Adrenal gland (tissue), 9 donors: ENCODE measurements at regions not wholly inside any gene's neighbourhood (a gene's known extent, or its start where the extent isn't known, plus 50 kb on each side); places are given as distances from the start of the nearest gene placed in this dataset.

Source experiments
- DNase-seq, 7 donors: peaks; one replicate each; pipeline ENCODE4 v3.0.0-alpha.2; 2019 to 2020
- H3K27ac ChIP-seq, 5 donors: fragments of 200-600 bp; sonication (generic) in 4 of 5; 1 replicate in 3 of 5; 2 replicates in 2 of 5; pipeline versions ENCODE4 v1.5.1 to v1.8.0; 2016 to 2020; ENCODE audit warnings: mild to moderate bottlenecking in 1 of 5
- H3K27me3 ChIP-seq: fragments of 200-600 bp; 2 replicates; pipeline ENCODE4 v1.8.0; 2021
- H3K36me3 ChIP-seq, 2 donors: fragments of 200-600 bp; replicated peaks in 1 of 2; 1 replicate in 1 of 2; 2 replicates in 1 of 2; pipeline versions ENCODE4 v1.5.1 to v1.8.0; 2018 to 2022
- H3K4me1 ChIP-seq, 2 donors: fragments of 200-600 bp; replicated peaks in 1 of 2; 1 replicate in 1 of 2; 2 replicates in 1 of 2; pipeline versions ENCODE4 v1.5.1 to v1.8.0; 2018 to 2021
- H3K4me3 ChIP-seq, 4 donors: fragments of 200-600 bp; sonication (generic) in 3 of 4; one replicate each; pipeline ENCODE4 v1.5.1; 2016 to 2018
- H3K9me3 ChIP-seq, 3 donors: fragments of 200-600 bp; sonication (generic) in 1 of 3; replicated peaks in 1 of 3; 1 replicate in 2 of 3; 2 replicates in 1 of 3; pipeline versions ENCODE4 v1.5.1 to v1.8.0; 2016 to 2021
- CTCF ChIP-seq, 6 experiments: fragments of 450-650 bp in 4 of 6; fragments of 200-600 bp in 2 of 6; sonication (generic) in 1 of 6; IDR thresholded peaks; 1 replicate in 5 of 6; 2 replicates in 1 of 6; pipeline versions ENCODE4 v1.5.1 to v1.8.0; 2016 to 2021; ENCODE audit warnings: antibody characterized with exemption in 6 of 6, mild to moderate bottlenecking in 2 of 6, moderate library complexity in 1 of 6
- POLR2A ChIP-seq, 2 donors: fragments of 450-650 bp; IDR thresholded peaks; one replicate each; pipeline ENCODE4 v1.6.1; 2017; ENCODE audit warnings: antibody characterized with exemption in 2 of 2, mild to moderate bottlenecking in 2 of 2, moderate library complexity in 1 of 2
- WGBS, 4 donors: extraction: QIAGEN DNeasy Blood & Tissue Kit in 2 of 4; methylation state at CpG; one replicate each; pipeline versions ENCODE4 v1.1.5 to v1.1.7; 2013 to 2017; 5-methylcytosine and 5-hydroxymethylcytosine counted together
- intact Hi-C, 2 donors: fragments of 100-400 bp; cut with DNase I; formaldehyde crosslinking; loops; one replicate each; pipeline versions ENCODE4 v1.14.1 to v1.15.0; 2022 to 2023
- donor health status: healthy with polysubstance abuse.
- donor health status: Bipolar disorder and iron deficiency.
- donor health status: DM: yes; HTN: yes; CAD: no.
- donor health status: DM: no; HTN: no; CAD: no.
- donor health status: DM: no; HTN: no; CAD: no.

- Histone ChIP-seq H3K4me3 (no peak overlapping the region), H3K27ac (no peak overlapping the region), H3K4me1 (no peaks in the 10 kb centered on the region), H3K27me3 (no peaks in the 10 kb centered on the region), H3K9me3 (no peaks in the 10 kb centered on the region), H3K36me3 (no peaks in the 10 kb centered on the region)
- WGBS, 4 donors = 88 to 100% (median 93%) methylated on average over 1 to 24 of the region's 24 CpGs
- no peak for DNase-seq
- TF ChIP-seq CTCF (IDR thresholded peaks at IDR 0.05) (no peak), POLR2A (IDR thresholded peaks at IDR 0.05) (no peak)
- intact Hi-C loops = no loop called here
These were observed 312.9 kb upstream of the GIMD1 start for GRCh38 chr4:106681381-106681921.

- intact Hi-C loops = no loop called here
- TF ChIP-seq POLR2A (IDR thresholded peaks at IDR 0.05) (no peak), CTCF (IDR thresholded peaks at IDR 0.05) (no peak)
- no peaks in the 10 kb centered on the region for H3K36me3 ChIP-seq
- WGBS, 4 donors = 75 to 87% (median 78%) methylated on average over 1 of the region's 1 CpG
- no peaks in the 10 kb centered on the region for H3K4me1 ChIP-seq
- DNase-seq = no peak
- H3K9me3 ChIP-seq = no peaks in the 10 kb centered on the region
- no peak overlapping the region for H3K4me3 ChIP-seq
- H3K27ac ChIP-seq = no peak overlapping the region
- no peaks in the 10 kb centered on the region for H3K27me3 ChIP-seq
These were observed 310.5 kb upstream of the GIMD1 start for GRCh38 chr4:106679063-106679462.

GRCh38 chr4:106677213-106677612 lies 308.6 kb upstream of the GIMD1 start:
- Histone ChIP-seq H3K4me3 (no peak overlapping the region), H3K27ac (no peak overlapping the region), H3K36me3 (no peaks in the 10 kb centered on the region), H3K27me3 (no peaks in the 10 kb centered on the region), H3K9me3 (no peaks in the 10 kb centered on the region), H3K4me1 (no peaks in the 10 kb centered on the region)
- DNase-seq = no peak
- intact Hi-C loops = no loop called here
- TF ChIP-seq POLR2A (IDR thresholded peaks at IDR 0.05) (no peak), CTCF (IDR thresholded peaks at IDR 0.05) (no peak)

GRCh38 chr4:106676173-106676921 lies 307.8 kb upstream of the GIMD1 start:
- 63 to 78% (median 68%) methylated on average over 3 of the region's 3 CpGs for WGBS, 4 donors
- intact Hi-C loops = no loop called here
- no peak for TF ChIP-seq POLR2A (IDR thresholded peaks at IDR 0.05)
- no peak for TF ChIP-seq CTCF (IDR thresholded peaks at IDR 0.05)
- Histone ChIP-seq H3K27ac (no peak overlapping the region), H3K9me3 (no peaks in the 10 kb centered on the region), H3K36me3 (no peaks in the 10 kb centered on the region), H3K4me1 (no peaks in the 10 kb centered on the region), H3K27me3 (no peaks in the 10 kb centered on the region), H3K4me3 (no peak overlapping the region)
- no peak for DNase-seq
